OCI-LY1 (cell line): ENCODE measurements at regions not wholly inside any gene's neighbourhood (a gene's known extent, or its start where the extent isn't known, plus 50 kb on each side); places are given as distances from the start of the nearest gene placed in this dataset.

Source experiments
- H2AFZ ChIP-seq: fragments of 200-600 bp; sonication (generic), shearing (Covaris generic); 2 replicates; pipeline ENCODE4 v1.6.0; 2014; ENCODE audit warnings: antibody characterized with exemption, mild to moderate bottlenecking, low read length
- H3F3A ChIP-seq: fragments of 200-600 bp; sonication (generic), shearing (Covaris generic); 2 replicates; pipeline ENCODE4 v1.6.0; 2014; ENCODE audit warnings: mild to moderate bottlenecking, antibody characterized with exemption, low read length, moderate library complexity; ENCODE audit not compliant: insufficient read depth
- H3K27ac ChIP-seq: fragments of 200-600 bp; sonication (generic); 2 replicates; pipeline ENCODE4 v1.5.1; 2014; ENCODE audit warnings: low read length, mixed run types, mild to moderate bottlenecking, low read depth; ENCODE audit not compliant: poor library complexity, severe bottlenecking
- H3K27me3 ChIP-seq: fragments of 200-600 bp; sonication (generic); 2 replicates; pipeline ENCODE4 v1.6.0; 2014; ENCODE audit warnings: antibody characterized with exemption, mild to moderate bottlenecking, low read length, moderate library complexity; ENCODE audit not compliant: insufficient read depth
- H3K36me3 ChIP-seq: fragments of 200-600 bp; sonication (generic); 2 replicates; pipeline ENCODE4 v1.6.1; 2014; ENCODE audit warnings: mild to moderate bottlenecking, antibody characterized with exemption, low read length, moderate library complexity, mixed read lengths; ENCODE audit not compliant: insufficient read depth
- H3K4me1 ChIP-seq: fragments of 200-600 bp; sonication (generic); 2 replicates; pipeline ENCODE4 v1.5.1; 2014; ENCODE audit warnings: mild to moderate bottlenecking, low read length, moderate library complexity; ENCODE audit not compliant: insufficient read depth, severe bottlenecking
- H3K4me2 ChIP-seq: fragments of 200-600 bp; sonication (generic), shearing (Covaris generic); 2 replicates; pipeline ENCODE4 v1.6.1; 2014; ENCODE audit warnings: low read length
- H3K4me3 ChIP-seq: fragments of 200-600 bp; sonication (generic); 2 replicates; pipeline ENCODE4 v1.5.1; 2014; ENCODE audit warnings: low read length, low read depth, mild to moderate bottlenecking, mixed read lengths; ENCODE audit not compliant: poor library complexity, severe bottlenecking
- H3K79me2 ChIP-seq: fragments of 200-600 bp; shearing (Covaris generic); 2 replicates; pipeline ENCODE4 v1.6.1; 2016; ENCODE audit warnings: mixed run types, low read length, mixed read lengths; ENCODE audit not compliant: insufficient read depth
- H3K9ac ChIP-seq: fragments of 200-600 bp; sonication (generic), shearing (Covaris generic); 2 replicates; pipeline ENCODE4 v1.6.1; 2014; ENCODE audit warnings: mild to moderate bottlenecking, low read length, mixed read lengths
- H3K9me2 ChIP-seq: fragments of 200-600 bp; sonication (generic), shearing (Covaris generic); 2 replicates; pipeline ENCODE4 v1.6.1; 2014; ENCODE audit warnings: low read depth, mild to moderate bottlenecking, low read length, mixed read lengths
- H3K9me3 ChIP-seq: fragments of 200-600 bp; shearing (Covaris generic); 2 replicates; pipeline ENCODE4 v1.6.1; 2014; ENCODE audit warnings: low read length, mixed read lengths
- H4K20me1 ChIP-seq: fragments of 200-600 bp; sonication (generic), shearing (Covaris generic); 2 replicates; pipeline ENCODE4 v1.6.0; 2016; ENCODE audit warnings: mild to moderate bottlenecking, low read length; ENCODE audit not compliant: insufficient read depth
- EZH2 ChIP-seq: fragments of 200-600 bp; sonication (generic), shearing (Covaris generic); IDR thresholded peaks from 2 replicates; pipeline ENCODE4 v1.8.0; 2017; ENCODE audit warnings: borderline replicate concordance, mixed run types, mild to moderate bottlenecking, antibody characterized with exemption, low read length, moderate library complexity, mixed read lengths
- TF ChIP-seq, protein P1 (sequence below): fragments of 200-600 bp; sonication (generic), shearing (Covaris generic); IDR thresholded peaks from 2 replicates; pipeline ENCODE4 v1.5.1; 2017; ENCODE audit warnings: mild to moderate bottlenecking, antibody characterized with exemption, low read length, moderate library complexity, mixed read lengths

DNA sequence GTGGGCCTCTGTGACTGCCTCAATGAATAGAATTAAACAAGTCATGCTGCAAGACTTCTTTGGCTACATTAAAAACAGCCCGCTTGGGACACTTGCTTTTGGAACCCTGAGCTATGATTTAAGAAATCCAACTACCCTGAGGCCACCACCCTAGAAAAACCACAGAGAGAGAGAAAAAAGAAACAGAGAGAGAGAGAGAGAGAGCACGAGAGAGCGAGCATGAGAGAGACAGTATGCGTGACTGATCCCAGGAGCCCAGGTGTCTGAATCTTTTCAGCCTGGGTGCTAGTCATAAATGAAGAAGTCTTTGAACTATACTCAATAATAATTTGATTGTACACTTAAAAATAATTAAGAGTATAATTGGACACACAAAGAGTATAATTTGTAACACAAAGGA, 123.1 kb upstream of the FREM1 start:
- H2AFZ ChIP-seq, result no peak overlapping the region
- H3K4me2 ChIP-seq, result no peak overlapping the region
- H3K27me3 ChIP-seq, result no peaks in the 10 kb centered on the region
- no peaks in the 10 kb centered on the region for H3K4me1 ChIP-seq
- no peak overlapping the region for H3K4me3 ChIP-seq
- H3K9me2 ChIP-seq, result no peaks in the 10 kb centered on the region
- no peaks in the 10 kb centered on the region for H3F3A ChIP-seq
- no peaks in the 10 kb centered on the region for H4K20me1 ChIP-seq
- H3K79me2 ChIP-seq, result no peaks in the 10 kb centered on the region
- no peak overlapping the region for H3K27ac ChIP-seq
- no peaks in the 10 kb centered on the region for H3K9me3 ChIP-seq
- no peak overlapping the region for H3K9ac ChIP-seq
- no peaks in the 10 kb centered on the region for H3K36me3 ChIP-seq
- TF ChIP-seq, protein P1, sequence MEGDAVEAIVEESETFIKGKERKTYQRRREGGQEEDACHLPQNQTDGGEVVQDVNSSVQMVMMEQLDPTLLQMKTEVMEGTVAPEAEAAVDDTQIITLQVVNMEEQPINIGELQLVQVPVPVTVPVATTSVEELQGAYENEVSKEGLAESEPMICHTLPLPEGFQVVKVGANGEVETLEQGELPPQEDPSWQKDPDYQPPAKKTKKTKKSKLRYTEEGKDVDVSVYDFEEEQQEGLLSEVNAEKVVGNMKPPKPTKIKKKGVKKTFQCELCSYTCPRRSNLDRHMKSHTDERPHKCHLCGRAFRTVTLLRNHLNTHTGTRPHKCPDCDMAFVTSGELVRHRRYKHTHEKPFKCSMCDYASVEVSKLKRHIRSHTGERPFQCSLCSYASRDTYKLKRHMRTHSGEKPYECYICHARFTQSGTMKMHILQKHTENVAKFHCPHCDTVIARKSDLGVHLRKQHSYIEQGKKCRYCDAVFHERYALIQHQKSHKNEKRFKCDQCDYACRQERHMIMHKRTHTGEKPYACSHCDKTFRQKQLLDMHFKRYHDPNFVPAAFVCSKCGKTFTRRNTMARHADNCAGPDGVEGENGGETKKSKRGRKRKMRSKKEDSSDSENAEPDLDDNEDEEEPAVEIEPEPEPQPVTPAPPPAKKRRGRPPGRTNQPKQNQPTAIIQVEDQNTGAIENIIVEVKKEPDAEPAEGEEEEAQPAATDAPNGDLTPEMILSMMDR, result no peak
- TF ChIP-seq EZH2, result no peak

DNA sequence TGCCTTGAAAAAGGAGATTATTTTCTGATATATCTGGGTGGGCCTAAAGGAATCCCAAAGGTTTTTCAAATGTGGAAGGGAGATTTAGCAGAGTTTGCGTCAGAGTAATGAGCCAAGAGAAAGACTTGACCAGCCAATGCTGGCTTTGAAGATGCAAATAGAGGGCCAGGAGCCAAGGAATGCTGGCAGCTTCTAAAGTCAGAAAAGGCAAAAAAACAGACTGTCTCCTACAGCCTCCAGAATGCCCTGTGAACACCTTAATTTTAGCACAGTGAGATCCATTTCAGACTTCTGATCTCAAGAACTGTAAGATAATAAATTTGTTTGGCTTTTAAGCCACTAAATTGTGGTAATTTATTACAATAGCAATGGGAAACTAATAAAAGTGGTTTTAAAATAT, 122.6 kb upstream of the FREM1 start:
- no peaks in the 10 kb centered on the region for H3K4me1 ChIP-seq
- TF ChIP-seq EZH2, result no peak
- TF ChIP-seq, protein P1, result no peak
- no peaks in the 10 kb centered on the region for H3K36me3 ChIP-seq
- no peak overlapping the region for H3K27ac ChIP-seq
- no peaks in the 10 kb centered on the region for H3K27me3 ChIP-seq
- no peak overlapping the region for H3K4me2 ChIP-seq
- no peaks in the 10 kb centered on the region for H3K9me2 ChIP-seq
- no peaks in the 10 kb centered on the region for H3K9me3 ChIP-seq
- no peak overlapping the region for H3K9ac ChIP-seq
- no peaks in the 10 kb centered on the region for H3F3A ChIP-seq
- no peaks in the 10 kb centered on the region for H4K20me1 ChIP-seq
- H3K4me3 ChIP-seq, result no peak overlapping the region
- H3K79me2 ChIP-seq, result no peaks in the 10 kb centered on the region
- no peak overlapping the region for H2AFZ ChIP-seq

DNA sequence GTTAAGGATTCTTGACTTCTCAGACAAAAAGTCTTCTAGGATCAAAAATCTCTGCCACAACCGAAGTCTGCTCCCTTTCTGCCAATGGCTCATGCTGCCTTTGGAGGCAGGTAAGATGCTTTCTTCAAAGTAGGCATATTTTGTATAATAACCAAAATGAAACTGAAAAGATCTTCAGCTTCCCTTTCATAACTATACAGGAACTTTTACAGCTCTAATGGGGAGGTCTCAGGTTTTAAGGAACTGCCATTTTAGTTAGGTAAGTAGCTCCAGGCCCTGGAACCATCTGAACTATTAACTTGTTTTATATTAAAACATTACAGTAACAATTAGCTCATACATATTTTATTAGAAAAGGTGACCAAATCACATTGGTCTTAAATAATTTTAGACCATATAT, 110.9 kb upstream of the FREM1 start:
- Histone ChIP-seq H3K27ac (no peak overlapping the region), H3K4me1 (no peaks in the 10 kb centered on the region), H3K27me3 (no peaks in the 10 kb centered on the region), H3K9me3 (no peaks in the 10 kb centered on the region), H3K9ac (no peak overlapping the region), H3F3A (no peaks in the 10 kb centered on the region), H4K20me1 (no peaks in the 10 kb centered on the region), H3K9me2 (no peaks in the 10 kb centered on the region), H3K4me2 (no peak overlapping the region), H2AFZ (no peak overlapping the region), H3K4me3 (no peak overlapping the region), H3K36me3 (no peaks in the 10 kb centered on the region), H3K79me2 (no peaks in the 10 kb centered on the region)
- TF ChIP-seq EZH2, result no peak
- TF ChIP-seq, protein P1, result no peak
